Kidney glomerular epithelial cell (primary cell): ENCODE measurements at regions not wholly inside any gene's neighbourhood (a gene's known extent, or its start where the extent isn't known, plus 50 kb on each side); places are given as distances from the start of the nearest gene placed in this dataset.
"Not testable (repeated sequence)": the region's sequence is repeated elsewhere in the genome, so short reads cannot be mapped to it uniquely, and the experiment has no call there.

ENCODE experiments used
- DNase-seq: peaks from one replicate; lab custom pipeline; 2025; lab: John Stamatoyannopoulos, UW

DNA sequence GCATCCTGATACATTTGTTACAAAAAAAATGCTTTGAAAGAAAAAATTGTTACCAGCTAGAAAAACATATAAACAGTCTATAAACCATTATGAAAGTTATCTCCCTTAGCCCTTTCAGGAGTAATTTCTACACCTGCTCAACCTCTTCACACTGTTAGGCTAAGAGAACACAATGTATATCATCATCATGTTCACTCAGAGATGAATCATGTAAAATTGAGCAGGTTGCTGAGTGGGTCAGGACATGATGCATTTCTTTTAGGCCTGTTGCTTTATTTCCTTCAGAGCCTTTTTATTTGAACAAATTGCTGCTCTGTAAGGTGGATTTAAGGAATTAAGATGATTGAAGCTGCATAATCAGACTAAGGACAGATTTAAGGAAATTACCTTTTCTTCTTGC lies 531.3 kb upstream of the MAN1A1 start:
- no peak for DNase-seq

DNA sequence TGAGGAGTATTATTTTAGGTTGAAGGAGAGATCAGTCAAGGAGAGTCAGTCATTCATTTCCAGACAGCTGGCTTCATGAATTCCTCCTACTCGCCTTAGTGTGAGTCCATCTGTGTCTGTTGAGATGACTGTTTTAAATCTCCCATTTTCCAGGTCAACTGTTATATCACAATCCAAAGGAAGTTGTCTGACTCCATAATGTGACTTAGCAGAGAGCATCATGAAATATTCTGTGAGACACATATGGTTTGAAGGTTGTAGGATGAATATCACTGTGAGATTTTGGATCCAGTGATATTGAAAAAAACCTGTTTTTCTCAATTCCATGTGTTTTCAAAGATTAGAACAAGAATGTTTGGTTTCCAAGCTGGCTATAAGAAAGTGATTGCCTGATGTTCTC lies 530.2 kb upstream of the MAN1A1 start:
- DNase-seq: no peak

- no peak for DNase-seq
Measured at GRCh38 chr6:119874381-119874780, 524.8 kb upstream of the MAN1A1 start.

DNA sequence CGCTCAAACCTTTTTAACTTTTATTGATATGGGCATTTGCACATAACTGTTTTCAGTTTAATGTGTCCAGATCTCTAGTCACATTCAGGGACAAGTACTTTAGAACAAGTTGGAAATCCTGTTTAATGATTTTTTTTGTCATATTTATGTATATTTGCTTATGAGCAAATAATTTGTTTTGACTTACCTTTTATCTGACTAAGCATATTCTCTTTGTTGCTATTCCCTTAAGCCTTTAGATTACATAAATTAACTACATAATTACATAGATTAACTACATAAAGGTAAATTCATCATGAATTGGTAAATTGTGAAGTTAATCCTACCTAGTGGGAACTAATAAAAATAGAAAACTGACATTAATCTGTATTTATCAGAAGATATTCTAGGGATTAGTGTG lies 523.5 kb upstream of the MAN1A1 start:
- DNase-seq: no peak

GRCh38 chr6:119871520-119871919 lies 522.0 kb upstream of the MAN1A1 start:
- no peak for DNase-seq

GRCh38 chr6:119865466-119866350 lies 516.1 kb upstream of the MAN1A1 start:
- DNase-seq: no peak

DNA sequence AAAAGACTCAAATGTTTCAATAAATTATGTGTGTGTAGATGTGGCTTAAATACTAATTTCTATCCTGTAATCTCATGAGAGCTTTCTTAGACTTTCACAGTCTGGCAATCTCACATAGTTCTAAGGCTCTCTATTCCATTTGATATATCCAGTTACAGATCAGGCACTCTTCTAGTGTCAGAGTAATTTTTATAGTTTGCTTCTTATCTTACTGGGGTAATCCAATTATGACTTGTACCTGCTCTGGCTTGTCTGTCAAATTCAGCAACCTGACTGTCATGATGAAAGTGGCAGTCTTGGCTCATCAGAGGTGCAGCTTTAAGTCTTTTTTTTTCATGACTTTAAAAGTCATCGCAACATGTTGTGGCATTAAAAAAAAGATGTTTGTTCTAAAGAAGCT lies 513.2 kb upstream of the MAN1A1 start:
- no peak for DNase-seq

- peak; percentile 3 for DNase-seq
Measured at GRCh38 chr6:119858901-119859300, 509.3 kb upstream of the MAN1A1 start.

GRCh38 chr6:119856136-119856535 lies 506.6 kb upstream of the MAN1A1 start:
- DNase-seq: peak; percentile 5

DNA sequence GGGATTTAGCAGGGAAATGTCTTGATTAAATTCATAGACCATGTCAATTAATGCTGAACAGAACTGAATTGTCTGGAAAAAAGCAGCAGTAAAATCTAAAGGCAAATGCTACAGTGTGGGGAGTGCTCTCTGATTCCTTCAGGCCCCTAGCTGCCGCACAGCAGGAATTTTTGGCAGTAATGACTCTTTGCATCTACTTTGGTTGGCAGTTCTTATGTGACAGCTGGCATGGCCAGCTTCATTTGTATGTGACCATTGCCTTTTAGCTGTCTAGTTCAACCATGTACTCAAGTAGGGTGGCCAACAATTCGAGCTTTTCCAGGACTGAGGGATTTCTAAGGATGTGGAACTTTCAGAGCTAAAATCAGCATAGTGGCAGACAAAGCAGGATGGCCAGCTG lies 499.1 kb upstream of the MAN1A1 start:
- DNase-seq: no peak

- DNase-seq: no peak
Measured at GRCh38 chr6:119845161-119845560, 495.6 kb upstream of the MAN1A1 start.

DNA sequence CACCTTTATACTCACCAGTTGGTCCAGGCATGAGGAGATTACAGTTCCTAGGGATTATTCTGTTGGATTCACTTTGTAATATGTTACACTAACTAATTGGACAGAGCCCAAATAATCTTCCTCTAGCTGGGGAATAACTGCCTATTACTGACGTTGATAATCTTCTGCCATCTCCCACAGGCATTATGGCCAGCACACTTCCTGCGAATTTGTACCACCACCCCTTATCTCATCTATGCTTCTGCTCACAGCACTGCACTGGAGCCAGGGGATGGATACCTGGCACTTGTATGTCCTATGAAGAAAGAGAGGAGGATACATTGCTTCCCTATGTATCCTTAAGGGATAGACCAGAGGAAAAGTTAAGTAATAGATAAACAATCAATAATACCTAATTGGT lies 494.8 kb upstream of the MAN1A1 start:
- DNase-seq: no peak

- no peak for DNase-seq
Measured at GRCh38 chr6:119842191-119842590, 492.6 kb upstream of the MAN1A1 start.

GRCh38 chr6:119838043-119838442 lies 488.5 kb upstream of the MAN1A1 start:
- DNase-seq: no peak

- no peak for DNase-seq
Measured at GRCh38 chr6:119834418-119834817, 484.9 kb upstream of the MAN1A1 start.

DNA sequence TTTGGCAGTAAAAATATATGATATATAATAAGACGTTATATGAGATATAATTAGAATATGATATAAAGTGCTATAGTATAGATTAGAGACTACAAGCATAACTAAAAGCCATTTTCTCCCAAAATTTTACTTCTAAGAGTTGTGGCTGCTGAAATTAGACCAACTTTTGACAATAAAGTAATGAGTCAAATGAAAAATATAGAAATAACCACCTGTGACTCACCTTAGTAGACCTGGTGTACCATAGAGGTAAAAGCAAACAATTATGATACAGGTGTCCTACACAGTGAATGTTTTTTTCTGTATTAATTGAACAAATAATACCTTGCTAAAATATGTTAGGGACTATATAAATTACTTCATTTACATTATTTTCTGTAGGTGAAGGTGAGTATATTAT lies 482.9 kb upstream of the MAN1A1 start:
- no peak for DNase-seq

DNA sequence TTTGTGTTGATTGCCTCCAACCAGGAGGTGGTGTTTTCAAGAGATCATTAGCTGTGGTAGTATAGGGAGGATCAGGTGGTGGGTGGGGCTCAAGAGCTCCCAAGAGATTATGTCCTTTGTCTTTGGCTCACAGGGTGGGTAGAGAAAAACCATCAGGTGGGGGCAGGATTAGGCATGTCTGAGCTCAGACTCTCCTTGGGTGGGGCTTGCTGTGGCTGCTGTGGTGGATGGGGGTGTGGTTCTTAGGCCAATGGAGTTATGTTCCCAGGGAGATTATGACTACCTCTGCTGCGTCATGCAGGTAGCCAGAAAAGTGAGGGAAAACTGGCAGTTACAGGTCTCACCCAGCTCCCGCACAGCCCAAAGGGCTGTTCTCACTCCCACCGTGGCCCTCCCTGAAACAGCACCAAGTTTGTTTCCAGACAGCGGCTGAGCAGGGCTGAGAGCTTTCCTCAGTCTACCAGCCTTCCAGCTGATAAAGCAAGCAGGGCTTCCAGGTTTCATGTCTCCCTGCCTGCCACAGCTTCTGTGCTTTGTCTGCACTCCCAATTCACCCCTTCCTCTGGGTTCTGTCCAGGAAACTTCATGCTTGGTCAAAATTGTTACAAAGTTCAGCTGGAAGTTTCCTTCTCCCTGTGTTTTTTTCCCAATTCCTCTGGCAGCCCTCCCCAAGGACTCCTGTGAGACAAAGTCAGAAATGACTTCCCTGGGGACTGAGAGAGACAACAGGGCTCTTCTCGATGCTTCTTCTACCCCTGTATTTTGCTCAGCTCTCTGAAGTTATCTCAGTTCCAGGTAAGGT lies 481.1 kb upstream of the MAN1A1 start:
- DNase-seq: no peak

DNA sequence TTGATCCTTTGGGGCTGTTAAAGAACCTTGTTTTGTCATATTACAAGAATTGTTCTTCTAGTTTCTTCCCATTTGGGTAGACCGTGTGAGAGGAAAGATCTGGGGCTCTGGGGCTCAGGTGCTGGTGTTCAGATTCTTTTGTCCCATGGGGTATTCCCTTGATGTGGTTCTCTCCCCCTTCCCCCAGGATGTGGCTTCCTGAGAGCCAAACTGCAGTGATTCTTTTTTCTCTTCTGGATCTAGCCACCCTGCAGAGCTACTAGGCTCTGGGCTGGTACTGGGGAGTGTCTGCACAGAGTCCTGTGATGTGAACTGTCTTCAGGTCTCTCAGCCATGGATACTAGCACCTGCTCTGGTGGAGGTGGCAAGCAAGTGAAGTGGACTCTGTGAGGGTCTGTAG lies 480.5 kb upstream of the MAN1A1 start:
- no peak for DNase-seq

GRCh38 chr6:119829499-119829898 lies 479.9 kb upstream of the MAN1A1 start:
- not testable (repeated sequence) for DNase-seq

DNA sequence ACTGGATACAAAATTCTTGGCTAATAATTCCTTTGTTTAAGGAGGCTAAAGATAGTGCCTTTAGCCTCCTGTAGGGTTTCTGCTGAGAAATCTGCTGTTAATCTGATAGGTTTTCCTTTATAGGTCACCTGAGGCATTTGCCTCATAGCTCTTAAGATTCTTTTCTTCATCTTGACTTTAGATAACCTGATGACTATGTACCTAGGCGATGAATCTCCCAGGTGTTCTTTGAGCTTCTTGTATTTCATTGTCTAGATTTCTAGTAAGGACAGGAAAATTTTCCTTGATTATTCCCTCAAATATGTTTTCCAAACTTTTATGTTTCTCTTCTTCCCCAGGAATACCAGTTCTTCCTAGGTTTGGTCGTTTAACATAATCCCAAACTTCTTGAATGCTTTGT lies 479.4 kb upstream of the MAN1A1 start:
- DNase-seq: no peak

- DNase-seq: no peak
Measured at GRCh38 chr6:119821380-119821779, 471.8 kb upstream of the MAN1A1 start.

DNA sequence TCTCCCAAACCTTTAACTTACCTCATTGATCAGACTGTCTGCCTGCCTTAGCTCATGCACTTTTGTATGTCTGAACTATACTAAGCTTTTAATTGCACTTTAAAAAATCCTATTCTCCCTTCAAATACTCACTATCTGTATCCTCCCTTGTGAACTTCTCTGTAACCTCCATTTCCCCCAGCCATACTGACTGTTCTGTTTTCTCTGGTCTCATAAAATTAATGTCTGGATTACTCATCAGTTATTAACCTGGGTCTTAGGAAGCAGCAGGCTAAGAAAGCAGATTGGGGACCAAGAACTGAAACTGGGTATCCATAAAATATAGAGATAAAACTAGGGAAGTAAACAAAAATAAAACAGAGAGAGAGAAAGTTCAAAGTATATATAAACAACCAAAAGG lies 469.3 kb upstream of the MAN1A1 start:
- DNase-seq: no peak
